ENCODE measurements at regions not wholly inside any gene's neighbourhood (a gene's known extent, or its start where the extent isn't known, plus 50 kb on each side); places are given as distances from the start of the nearest gene placed in this dataset.

GRCh38 chr20:4544765-4545164 lies 141.5 kb upstream of the PRNP start:
- H3K9me3 ChIP-seq = no peaks in the 10 kb centered on the region; the same call in 1 of the 2 replicates
- no peaks in the 10 kb centered on the region; the same call in 1 of the 2 replicates for H3K4me1 ChIP-seq
- no peaks in the 10 kb centered on the region for H3K36me3 Mint-ChIP-seq (ENCODE audit: insufficient read depth, unreplicated experiment)
- no peak for DNase-seq
- ChIA-PET CTCF (no interaction called here), POLR2A (no interaction called here)
- peaks cover 9% of the 10 kb centered on the region for H3K9me3 Mint-ChIP-seq (ENCODE audit: unreplicated experiment)
- no peaks in the 10 kb centered on the region for H3K27me3 ChIP-seq (replicated peaks; ENCODE audit: control insufficient read depth, insufficient read depth, low read length)
- no peak overlapping the region for H3K27ac Mint-ChIP-seq (ENCODE audit: unreplicated experiment)
- H3K4me3 Mint-ChIP-seq (ENCODE audit: unreplicated experiment) = no peak overlapping the region
- intact Hi-C loops (cut with micrococcal nuclease; ENCODE audit: unreplicated experiment) = no loop called here
- H3K27me3 Mint-ChIP-seq (ENCODE audit: insufficient read depth, unreplicated experiment) = peaks cover 7% of the 10 kb centered on the region
- peaks cover 5% of the 10 kb centered on the region for H3K4me1 Mint-ChIP-seq (ENCODE audit: low read depth, unreplicated experiment)
- no peak for TF ChIP-seq CTCF (IDR thresholded peaks at IDR 0.05; ENCODE audit: insufficient read depth in 1 of 2, low read depth in 1 of 2, low read length in 1 of 2, severe bottlenecking in 1 of 2, unreplicated experiment in 1 of 2)
- H3K4me3 ChIP-seq (ENCODE audit: low read depth, low read length) = no peak overlapping the region
- H3K36me3 ChIP-seq (ENCODE audit: control insufficient read depth, insufficient read depth, low read length) = no peaks in the 10 kb centered on the region
- BruUV-seq (replicated peaks) = no TSS peak

DNA sequence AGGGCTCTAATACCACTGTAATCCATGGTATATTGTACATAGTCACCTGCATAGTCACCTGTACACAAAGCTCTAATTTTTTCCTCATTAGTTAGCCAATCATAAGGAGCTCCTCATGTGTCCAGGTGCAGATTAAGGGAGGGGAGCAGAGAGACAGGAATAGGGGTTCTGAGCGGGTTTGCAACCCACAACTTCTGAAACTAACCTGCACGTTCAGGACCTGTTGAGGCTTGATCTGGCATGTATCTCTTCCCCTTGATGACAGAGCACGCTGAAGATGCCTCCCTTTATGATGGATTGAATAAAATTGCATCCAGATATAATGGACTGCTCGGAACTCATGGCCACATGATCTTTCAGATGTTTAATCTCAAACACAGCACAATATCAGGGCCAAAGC lies 144.0 kb upstream of the PRNP start:
- no TSS peak for BruUV-seq (replicated peaks)
- DNase-seq = no peak
- intact Hi-C loops (cut with micrococcal nuclease; ENCODE audit: unreplicated experiment) = no loop called here
- Histone ChIP-seq H3K4me1 (no peaks in the 10 kb centered on the region; the same call in 1 of the 2 replicates), H3K36me3 (ENCODE audit: control insufficient read depth, insufficient read depth, low read length) (no peaks in the 10 kb centered on the region), H3K4me3 (ENCODE audit: low read depth, low read length) (no peak overlapping the region), H3K9me3 (no peaks in the 10 kb centered on the region), H3K27me3 (replicated peaks; ENCODE audit: control insufficient read depth, insufficient read depth, low read length) (no peaks in the 10 kb centered on the region)
- TF ChIP-seq CTCF (IDR thresholded peaks at IDR 0.05; ENCODE audit: insufficient read depth in 1 of 2, low read depth in 1 of 2, low read length in 1 of 2, severe bottlenecking in 1 of 2, unreplicated experiment in 1 of 2) = no peak
- Mint-ChIP-seq H3K36me3 (ENCODE audit: insufficient read depth, unreplicated experiment) (no peaks in the 10 kb centered on the region), H3K27ac (ENCODE audit: unreplicated experiment) (no peak overlapping the region), H3K4me1 (ENCODE audit: low read depth, unreplicated experiment) (peaks cover 5% of the 10 kb centered on the region), H3K9me3 (ENCODE audit: unreplicated experiment) (no peaks in the 10 kb centered on the region), H3K27me3 (ENCODE audit: insufficient read depth, unreplicated experiment) (peaks cover 11% of the 10 kb centered on the region), H3K4me3 (ENCODE audit: unreplicated experiment) (no peak overlapping the region)
- CTCF ChIA-PET = no interaction called here
- POLR2A ChIA-PET = no interaction called here

DNA sequence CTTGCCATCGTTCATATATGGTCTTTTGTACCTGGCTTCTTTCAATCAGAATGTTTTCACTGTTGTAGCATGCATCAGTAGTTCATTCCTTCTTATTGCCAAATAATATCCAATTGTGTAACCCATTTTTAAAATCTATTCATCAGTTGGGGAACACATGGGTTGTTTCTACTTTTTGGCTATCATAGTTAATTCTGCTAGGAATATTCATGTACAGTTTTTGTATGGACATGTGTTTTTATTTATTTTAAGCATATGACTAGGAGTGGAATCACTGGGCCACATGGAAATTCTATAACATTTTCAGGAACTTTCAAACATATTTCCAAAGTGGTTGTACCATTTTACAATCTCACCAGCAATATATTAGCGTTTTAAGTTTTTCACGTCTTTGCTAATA lies 151.9 kb upstream of the PRNP start:
- Mint-ChIP-seq H3K4me1 (ENCODE audit: low read depth, unreplicated experiment) (no peaks in the 10 kb centered on the region), H3K27ac (ENCODE audit: unreplicated experiment) (no peak overlapping the region), H3K9me3 (ENCODE audit: unreplicated experiment) (no peaks in the 10 kb centered on the region), H3K27me3 (ENCODE audit: insufficient read depth, unreplicated experiment) (peaks cover 9% of the 10 kb centered on the region), H3K36me3 (ENCODE audit: insufficient read depth, unreplicated experiment) (no peaks in the 10 kb centered on the region), H3K4me3 (ENCODE audit: unreplicated experiment) (no peak overlapping the region)
- no peak overlapping the region for H3K4me3 ChIP-seq (ENCODE audit: low read depth, low read length)
- TF ChIP-seq CTCF (IDR thresholded peaks at IDR 0.05; ENCODE audit: insufficient read depth in 1 of 2, low read depth in 1 of 2, low read length in 1 of 2, severe bottlenecking in 1 of 2, unreplicated experiment in 1 of 2) = no peak
- ChIA-PET CTCF (no interaction called here), POLR2A (no interaction called here)
- no peaks in the 10 kb centered on the region for H3K27me3 ChIP-seq (replicated peaks; ENCODE audit: control insufficient read depth, insufficient read depth, low read length)
- BruUV-seq (replicated peaks) = no TSS peak
- H3K4me1 ChIP-seq = no peaks in the 10 kb centered on the region
- intact Hi-C loops (cut with micrococcal nuclease; ENCODE audit: unreplicated experiment) = no loop called here
- peaks cover 6% of the 10 kb centered on the region; the same call in 1 of the 2 replicates for H3K9me3 ChIP-seq
- H3K36me3 ChIP-seq (ENCODE audit: control insufficient read depth, insufficient read depth, low read length) = no peaks in the 10 kb centered on the region
- DNase-seq = no peak

Measured in Caco-2 (cell line).